Hepatocyte (in vitro differentiated cells): ENCODE measurements at regions not wholly inside any gene's neighbourhood (a gene's known extent, or its start where the extent isn't known, plus 50 kb on each side); places are given as distances from the start of the nearest gene placed in this dataset.

Source experiments
- DNase-seq: peaks from one replicate; pipeline ENCODE4 v3.0.0-alpha.2; 2016; ENCODE audit warnings: low spot score
- H2AFZ ChIP-seq: fragments of 200-600 bp; sonication (generic); 2 replicates; pipeline ENCODE4 v1.6.0; 2016; ENCODE audit warnings: antibody characterized with exemption, mild to moderate bottlenecking
- H3K27ac ChIP-seq: fragments of 200-600 bp; sonication (generic); 2 replicates; pipeline ENCODE4 v1.5.1; 2016; ENCODE audit warnings: mild to moderate bottlenecking
- H3K27me3 ChIP-seq: fragments of 200-600 bp; sonication (generic); 2 replicates; pipeline ENCODE4 v1.6.1; 2016
- H3K36me3 ChIP-seq: fragments of 200-600 bp; sonication (generic); replicated peaks from 2 replicates; pipeline ENCODE4 v1.5.1; 2016; ENCODE audit warnings: low read depth; ENCODE audit not compliant: insufficient read depth
- H3K4me1 ChIP-seq: fragments of 200-600 bp; sonication (generic); 2 replicates; pipeline ENCODE4 v1.5.1; 2016; ENCODE audit warnings: mild to moderate bottlenecking, moderate library complexity; ENCODE audit not compliant: insufficient read depth
- H3K4me2 ChIP-seq: fragments of 200-600 bp; sonication (generic); 2 replicates; pipeline ENCODE4 v1.6.0; 2016
- H3K4me3 ChIP-seq: fragments of 200-600 bp; sonication (generic); 2 replicates; pipeline ENCODE4 v1.5.1; 2016; ENCODE audit warnings: mild to moderate bottlenecking
- H3K79me2 ChIP-seq: fragments of 200-600 bp; sonication (generic); 2 replicates; pipeline ENCODE4 v1.6.0; 2017; ENCODE audit warnings: mild to moderate bottlenecking
- H3K9me2 ChIP-seq: fragments of 200-600 bp; sonication (generic); replicated peaks from 2 replicates; pipeline ENCODE4 v1.6.0; 2017; ENCODE audit warnings: mild to moderate bottlenecking; ENCODE audit not compliant: insufficient read depth
- H3K9me3 ChIP-seq: fragments of 200-600 bp; sonication (generic); 2 replicates; pipeline ENCODE4 v1.5.1; 2016; ENCODE audit warnings: low read depth, mild to moderate bottlenecking
- H4K20me1 ChIP-seq: fragments of 200-600 bp; sonication (generic); 2 replicates; pipeline ENCODE4 v1.6.0; 2016; ENCODE audit warnings: mild to moderate bottlenecking; ENCODE audit not compliant: insufficient read depth, poor library complexity, severe bottlenecking
- CTCF ChIP-seq: fragments of 200-600 bp; sonication (generic); IDR thresholded peaks from 2 replicates; pipeline ENCODE4 v1.5.1; 2016; ENCODE audit warnings: antibody characterized with exemption, mild to moderate bottlenecking; ENCODE audit not compliant: poor library complexity
- EZH2 ChIP-seq: fragments of 200-600 bp; sonication (generic); IDR thresholded peaks from 2 replicates; pipeline ENCODE4 v1.6.1; 2016; ENCODE audit warnings: antibody characterized with exemption, mild to moderate bottlenecking, borderline replicate concordance
- EZH2phosphoT487 ChIP-seq: fragments of 200-600 bp; sonication (generic); IDR thresholded peaks from one replicate; pipeline ENCODE4 v1.6.1; 2018; ENCODE audit warnings: antibody characterized with exemption, mild to moderate bottlenecking, low read depth, moderate library complexity; ENCODE audit not compliant: unreplicated experiment, severe bottlenecking
- WGBS: methylation state at CpG from one replicate; pipeline ENCODE4 v1.1.6; 2016; ENCODE audit warnings: low lambda C conversion rate; ENCODE audit errors: missing lambda C conversion rate; 5-methylcytosine and 5-hydroxymethylcytosine counted together

DNA sequence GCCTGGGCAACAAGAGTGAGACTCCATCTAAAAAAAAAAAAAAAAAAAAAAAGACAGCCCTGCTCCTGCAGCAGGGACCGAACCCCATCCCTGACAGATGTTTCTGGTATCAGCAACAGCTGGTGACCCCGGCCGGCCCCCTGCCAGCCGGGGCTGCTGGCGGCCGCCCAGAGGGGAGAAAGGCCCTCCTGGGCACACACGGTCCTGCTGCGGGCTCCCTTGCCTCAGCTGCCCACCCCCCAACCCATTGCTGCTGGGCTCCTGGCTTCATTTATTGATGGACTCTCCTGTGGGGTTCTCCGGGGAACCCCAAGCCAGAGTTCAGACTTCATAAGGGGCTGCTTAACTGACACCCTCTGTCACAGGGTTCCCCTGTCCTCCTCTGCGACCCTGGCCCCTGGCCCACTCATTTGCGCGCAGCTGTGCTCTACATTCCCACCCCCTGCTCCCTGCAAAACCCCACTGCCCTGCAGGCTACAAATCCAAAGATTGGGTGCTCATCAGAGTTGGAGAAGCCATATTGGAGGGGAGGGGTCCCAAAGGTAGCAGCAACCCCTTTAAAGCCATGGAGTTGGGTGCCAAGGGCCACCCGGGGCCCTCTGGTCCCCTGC, 103.6 kb upstream of the RTL1 start:
- H4K20me1 ChIP-seq: no peaks in the 10 kb centered on the region

DNA sequence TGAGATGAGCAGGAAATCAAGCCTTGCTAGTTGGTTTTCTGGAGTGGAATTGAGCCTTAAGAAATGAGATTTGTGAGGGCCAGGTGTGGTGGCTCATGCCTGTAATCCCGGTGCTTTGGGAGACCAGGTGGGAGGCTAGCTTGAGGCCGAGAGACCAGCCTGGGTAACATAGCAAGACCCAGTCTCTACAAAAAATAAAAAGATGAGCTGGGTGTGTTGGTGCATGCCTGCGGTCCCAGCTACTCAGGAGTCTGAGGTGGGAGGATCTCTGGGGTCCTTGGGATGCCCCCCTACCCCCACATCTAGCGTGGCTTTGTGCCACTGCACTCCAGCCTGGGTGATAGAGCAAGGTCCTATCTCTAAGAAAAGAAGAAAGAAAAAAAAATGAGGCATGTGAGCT, 104.2 kb upstream of the RTL1 start:
- no peaks in the 10 kb centered on the region for H4K20me1 ChIP-seq
- no peaks in the 10 kb centered on the region for H3K9me2 ChIP-seq
- no peak for DNase-seq
- H3K4me1 ChIP-seq: peaks cover 16% of the 10 kb centered on the region
- no peak overlapping the region for H3K4me2 ChIP-seq
- no peaks in the 10 kb centered on the region for H3K79me2 ChIP-seq
- no peaks in the 10 kb centered on the region for H3K9me3 ChIP-seq
- H3K27me3 ChIP-seq: no peaks in the 10 kb centered on the region
- 93% methylated on average over 4 of the region's 4 CpGs for WGBS
- H2AFZ ChIP-seq: no peak overlapping the region
- H3K4me3 ChIP-seq: no peak overlapping the region
- H3K27ac ChIP-seq: no peak overlapping the region
- TF ChIP-seq EZH2 (no peak), CTCF (no peak), EZH2phosphoT487 (no peak)
- no peaks in the 10 kb centered on the region for H3K36me3 ChIP-seq

More for the DNA sequence above, 103.6 kb upstream of the RTL1 start:
- Histone ChIP-seq H3K4me3 (no peak overlapping the region), H3K9me3 (no peaks in the 10 kb centered on the region), H3K9me2 (no peaks in the 10 kb centered on the region), H3K27ac (no peak overlapping the region), H3K4me2 (no peak overlapping the region), H3K27me3 (no peaks in the 10 kb centered on the region), H3K79me2 (no peaks in the 10 kb centered on the region), H3K36me3 (no peaks in the 10 kb centered on the region), H2AFZ (no peak overlapping the region), H3K4me1 (peaks cover 16% of the 10 kb centered on the region)
- no peak for DNase-seq
- TF ChIP-seq CTCF (no peak), EZH2phosphoT487 (no peak), EZH2 (no peak)
- WGBS: 94% methylated on average over 12 of the region's 13 CpGs

- H3K4me1 ChIP-seq: peaks cover 16% of the 10 kb centered on the region
- H3K9me2 ChIP-seq: no peaks in the 10 kb centered on the region
- no peaks in the 10 kb centered on the region for H3K27me3 ChIP-seq
- H3K4me2 ChIP-seq: no peak overlapping the region
- 94% methylated on average over 13 of the region's 13 CpGs for WGBS
- no peak overlapping the region for H2AFZ ChIP-seq
- DNase-seq: peak; percentile 2
- TF ChIP-seq EZH2phosphoT487 (no peak), CTCF (no peak), EZH2 (no peak)
- no peak overlapping the region for H3K4me3 ChIP-seq
- no peaks in the 10 kb centered on the region for H3K79me2 ChIP-seq
- no peaks in the 10 kb centered on the region for H3K36me3 ChIP-seq
- no peaks in the 10 kb centered on the region for H4K20me1 ChIP-seq
- no peaks in the 10 kb centered on the region for H3K9me3 ChIP-seq
- H3K27ac ChIP-seq: no peak overlapping the region
These were observed 104.7 kb upstream of the RTL1 start for GRCh38 chr14:101008196-101008595.
